T-helper 2 cell treated with Interferon-gamma antibody and Interleukin-4, amounts not matched to agents 5 μg/mL and 100 μg/mL, for 36 hours (primary cell): ENCODE measurements at regions not wholly inside any gene's neighbourhood (a gene's known extent, or its start where the extent isn't known, plus 50 kb on each side); places are given as distances from the start of the nearest gene placed in this dataset.

ENCODE experiments used
- DNase-seq: peaks from one replicate; pipeline ENCODE4 v3.0.0; 2021; ENCODE audit warnings: low spot score
- H3K27ac Mint-ChIP-seq: one replicate; pipeline ENCODE4 v1.8.0; 2021; ENCODE audit warnings: mild to moderate bottlenecking, mixed read lengths
- H3K27me3 Mint-ChIP-seq: one replicate; pipeline ENCODE4 v1.8.0; 2021; ENCODE audit warnings: low read depth, mixed read lengths
- H3K36me3 Mint-ChIP-seq: one replicate; pipeline ENCODE4 v1.8.0; 2021; ENCODE audit warnings: low read depth, mixed read lengths
- H3K4me1 Mint-ChIP-seq: one replicate; pipeline ENCODE4 v1.8.0; 2021; ENCODE audit warnings: low read depth, mixed read lengths
- H3K4me3 Mint-ChIP-seq: one replicate; pipeline ENCODE4 v1.8.0; 2022; ENCODE audit warnings: mild to moderate bottlenecking, moderate library complexity, mixed read lengths
- H3K9me3 Mint-ChIP-seq: one replicate; pipeline ENCODE4 v1.8.0; 2021; ENCODE audit warnings: mixed read lengths

DNA sequence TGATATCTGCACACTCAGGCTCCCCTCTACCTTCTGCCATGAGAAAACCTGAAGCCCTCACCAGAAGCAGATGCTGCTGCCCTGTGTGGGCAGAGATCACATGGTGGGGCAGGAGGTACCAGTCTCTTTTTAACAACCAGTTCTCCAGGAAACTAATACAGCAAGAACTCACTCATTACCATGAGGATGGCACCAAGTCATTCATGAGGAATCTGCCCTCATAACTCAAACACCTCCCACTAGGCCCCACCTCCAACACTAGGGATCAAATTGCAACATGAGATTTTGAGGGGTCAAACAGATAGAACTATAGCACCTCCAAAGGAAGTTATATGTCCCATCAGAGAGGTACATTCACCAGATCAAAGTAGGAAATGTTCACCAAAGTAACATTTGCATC is 136.3 kb upstream of the SHB start:
- no peaks in the 10 kb centered on the region for H3K4me1 Mint-ChIP-seq
- no peak for DNase-seq
- no peaks in the 10 kb centered on the region for H3K36me3 Mint-ChIP-seq
- H3K27ac Mint-ChIP-seq = no peak overlapping the region
- H3K9me3 Mint-ChIP-seq = no peaks in the 10 kb centered on the region
- peaks cover 3% of the 10 kb centered on the region for H3K27me3 Mint-ChIP-seq
- H3K4me3 Mint-ChIP-seq = no peak overlapping the region

DNA sequence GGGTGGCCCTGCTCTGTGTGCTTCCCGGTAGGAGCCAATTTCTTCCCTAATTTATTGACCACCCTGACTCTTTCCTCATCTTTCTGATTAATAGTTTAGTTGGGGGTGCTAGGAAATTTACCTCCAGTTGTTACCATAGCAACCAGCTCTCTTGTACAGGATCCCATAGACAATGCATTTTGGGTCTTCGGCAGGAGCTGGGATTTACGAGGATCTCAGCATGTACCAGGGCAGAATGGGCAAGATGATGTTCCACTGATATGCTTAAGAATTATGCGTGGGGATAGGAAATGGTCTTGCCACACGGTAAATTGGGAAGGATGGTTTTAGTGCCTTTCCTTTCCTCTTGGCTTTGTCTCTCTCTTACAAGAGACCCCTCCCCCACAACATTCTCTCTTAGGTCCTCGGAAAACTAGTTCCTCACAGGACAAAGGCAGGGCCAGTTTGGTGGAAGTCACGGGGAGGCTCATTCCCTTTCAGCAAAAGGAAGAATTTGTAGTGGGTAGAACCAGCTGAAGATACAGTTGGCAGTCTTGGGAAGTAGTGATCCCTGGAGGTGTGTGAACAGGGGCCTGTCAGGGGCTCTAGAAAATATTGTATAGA is 133.4 kb upstream of the SHB start:
- Mint-ChIP-seq H3K27ac (no peak overlapping the region), H3K27me3 (peaks cover 5% of the 10 kb centered on the region), H3K36me3 (no peaks in the 10 kb centered on the region), H3K9me3 (no peaks in the 10 kb centered on the region), H3K4me1 (no peaks in the 10 kb centered on the region), H3K4me3 (no peak overlapping the region)
- no peak for DNase-seq

DNA sequence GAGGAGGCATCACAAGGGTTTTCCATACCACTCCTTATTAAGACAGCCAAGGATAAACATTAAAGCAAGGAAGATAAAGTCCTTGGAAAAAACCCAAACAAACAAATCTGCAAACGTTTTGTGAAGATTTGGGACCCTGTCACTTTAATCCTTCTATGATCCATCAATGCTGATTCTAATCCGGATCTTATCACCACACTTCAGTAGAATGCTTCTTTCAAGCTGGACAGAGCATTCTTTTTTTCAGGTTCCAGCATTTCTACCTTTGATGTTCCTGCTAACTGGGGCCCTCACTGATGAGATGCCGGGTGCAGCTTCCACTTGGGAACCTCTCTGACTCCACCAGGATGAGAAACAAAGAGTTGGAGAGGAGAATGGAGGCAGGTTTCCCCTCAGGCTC is 132.8 kb upstream of the SHB start:
- Mint-ChIP-seq H3K9me3 (no peaks in the 10 kb centered on the region), H3K27ac (no peak overlapping the region), H3K4me1 (no peaks in the 10 kb centered on the region), H3K27me3 (peaks cover 5% of the 10 kb centered on the region), H3K4me3 (no peak overlapping the region), H3K36me3 (no peaks in the 10 kb centered on the region)
- DNase-seq = no peak

DNA sequence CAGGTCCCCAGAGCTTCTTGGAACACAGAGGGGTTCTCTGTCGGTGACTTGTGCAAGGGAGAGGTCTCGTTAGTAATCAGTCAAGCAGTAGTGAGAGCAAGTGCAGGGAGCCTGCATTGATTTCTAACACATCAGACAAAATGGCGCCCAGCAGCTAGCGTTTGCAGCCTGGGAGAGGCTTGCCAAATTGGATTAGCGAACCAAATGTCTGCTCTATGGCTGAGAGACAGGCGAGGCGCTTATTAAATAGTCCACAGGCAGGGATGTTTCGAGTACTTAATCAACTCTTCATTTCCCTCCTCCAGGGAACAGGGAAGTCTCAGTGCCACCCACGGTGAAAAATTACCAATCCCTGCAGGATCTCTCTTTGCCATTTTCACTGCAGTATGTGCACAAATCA is 131.4 kb upstream of the SHB start:
- no peak overlapping the region for H3K4me3 Mint-ChIP-seq
- H3K9me3 Mint-ChIP-seq = no peaks in the 10 kb centered on the region
- peaks cover 5% of the 10 kb centered on the region for H3K27me3 Mint-ChIP-seq
- no peaks in the 10 kb centered on the region for H3K4me1 Mint-ChIP-seq
- DNase-seq = no peak
- H3K36me3 Mint-ChIP-seq = no peaks in the 10 kb centered on the region
- H3K27ac Mint-ChIP-seq = no peak overlapping the region

DNA sequence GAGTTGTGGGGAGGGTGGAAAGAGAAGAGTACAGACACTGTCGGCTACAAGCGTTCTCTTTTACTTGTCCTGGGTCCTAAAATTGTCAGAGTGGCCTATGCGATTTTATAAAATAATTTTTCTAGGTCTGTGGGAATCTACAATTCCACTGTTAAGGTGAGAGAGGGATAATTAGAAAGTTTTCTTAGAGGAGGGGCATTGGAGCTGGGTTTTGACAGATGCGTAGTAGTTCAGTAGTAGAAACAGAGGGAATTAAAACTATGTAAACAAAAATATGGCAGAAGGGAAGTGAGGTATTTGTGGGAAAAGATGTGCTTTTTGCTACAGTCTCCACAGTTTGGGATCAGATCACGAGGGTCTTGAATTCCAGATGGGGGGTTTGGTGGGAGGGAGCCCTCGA is 129.1 kb upstream of the SHB start:
- no peak for DNase-seq
- Mint-ChIP-seq H3K4me3 (no peak overlapping the region), H3K36me3 (no peaks in the 10 kb centered on the region), H3K27me3 (peaks cover 2% of the 10 kb centered on the region), H3K27ac (no peak overlapping the region), H3K9me3 (no peaks in the 10 kb centered on the region), H3K4me1 (no peaks in the 10 kb centered on the region)

DNA sequence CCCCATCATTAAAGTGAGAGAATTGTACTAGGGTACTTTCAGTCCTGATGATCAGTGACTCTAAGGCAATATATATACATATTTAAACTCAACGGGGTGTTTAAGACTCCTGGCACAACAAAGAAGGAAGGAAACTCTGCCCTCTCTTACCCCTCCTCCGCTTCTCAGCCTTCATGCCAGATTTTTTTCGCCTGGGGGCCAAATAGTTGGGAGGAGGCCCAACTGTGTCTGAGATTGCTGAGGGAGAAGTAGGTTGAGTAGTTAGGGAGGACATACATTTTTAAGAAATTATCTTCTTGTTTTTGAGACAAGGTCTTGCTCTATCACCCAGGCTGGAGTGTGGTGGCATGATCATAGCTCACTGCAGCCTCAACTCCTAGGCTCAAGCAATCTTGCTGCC is 127.7 kb upstream of the SHB start:
- H3K27me3 Mint-ChIP-seq = peaks cover 2% of the 10 kb centered on the region
- H3K27ac Mint-ChIP-seq = no peak overlapping the region
- no peak for DNase-seq
- H3K4me3 Mint-ChIP-seq = no peak overlapping the region
- H3K36me3 Mint-ChIP-seq = no peaks in the 10 kb centered on the region
- H3K4me1 Mint-ChIP-seq = no peaks in the 10 kb centered on the region
- no peaks in the 10 kb centered on the region for H3K9me3 Mint-ChIP-seq

DNA sequence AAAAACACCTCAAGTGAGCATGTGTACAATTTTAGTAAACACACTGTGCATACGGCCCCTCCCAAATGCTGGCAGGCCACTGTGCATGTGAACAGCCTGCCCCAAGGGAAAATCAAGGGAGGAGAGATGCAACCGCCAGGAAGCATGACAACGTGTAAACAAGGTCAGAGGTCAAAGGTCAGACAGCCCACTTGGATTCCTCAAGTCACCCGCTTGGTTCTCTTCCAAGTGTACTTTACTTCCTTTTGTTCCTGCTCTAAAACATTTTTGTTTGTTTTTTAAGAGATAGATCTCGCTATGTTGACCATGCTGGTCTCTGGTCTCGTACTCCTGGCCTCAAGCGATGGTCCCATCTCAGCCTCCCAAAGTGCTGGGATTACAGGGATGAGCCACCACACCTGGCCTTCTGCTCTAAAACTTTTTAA is 126.7 kb upstream of the SHB start:
- Mint-ChIP-seq H3K27me3 (peaks cover 2% of the 10 kb centered on the region), H3K4me1 (no peaks in the 10 kb centered on the region), H3K4me3 (no peak overlapping the region), H3K36me3 (no peaks in the 10 kb centered on the region), H3K27ac (no peak overlapping the region), H3K9me3 (no peaks in the 10 kb centered on the region)
- DNase-seq = no peak

DNA sequence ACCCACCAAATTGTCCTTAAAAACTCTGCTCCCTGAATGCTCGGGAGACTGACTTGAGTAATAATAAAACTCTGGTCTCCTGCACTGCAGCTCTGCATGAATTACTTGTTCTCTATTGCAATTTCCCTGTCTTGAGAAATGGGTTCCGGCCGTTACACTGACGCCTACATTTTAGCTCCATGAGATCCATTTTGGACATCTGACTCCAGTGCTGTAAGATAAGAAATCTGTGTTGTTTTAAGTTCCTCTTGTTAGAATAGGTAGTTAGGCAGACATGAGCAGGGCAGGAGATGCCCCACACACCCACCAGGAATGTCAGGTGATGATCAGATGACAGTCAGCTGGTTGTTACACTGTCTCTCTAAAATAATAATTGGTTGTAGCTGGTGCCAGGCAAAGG is 125.8 kb upstream of the SHB start:
- Mint-ChIP-seq H3K4me3 (no peak overlapping the region), H3K27ac (no peak overlapping the region), H3K4me1 (no peaks in the 10 kb centered on the region), H3K9me3 (no peaks in the 10 kb centered on the region), H3K27me3 (peaks cover 2% of the 10 kb centered on the region), H3K36me3 (no peaks in the 10 kb centered on the region)
- DNase-seq = no peak

DNA sequence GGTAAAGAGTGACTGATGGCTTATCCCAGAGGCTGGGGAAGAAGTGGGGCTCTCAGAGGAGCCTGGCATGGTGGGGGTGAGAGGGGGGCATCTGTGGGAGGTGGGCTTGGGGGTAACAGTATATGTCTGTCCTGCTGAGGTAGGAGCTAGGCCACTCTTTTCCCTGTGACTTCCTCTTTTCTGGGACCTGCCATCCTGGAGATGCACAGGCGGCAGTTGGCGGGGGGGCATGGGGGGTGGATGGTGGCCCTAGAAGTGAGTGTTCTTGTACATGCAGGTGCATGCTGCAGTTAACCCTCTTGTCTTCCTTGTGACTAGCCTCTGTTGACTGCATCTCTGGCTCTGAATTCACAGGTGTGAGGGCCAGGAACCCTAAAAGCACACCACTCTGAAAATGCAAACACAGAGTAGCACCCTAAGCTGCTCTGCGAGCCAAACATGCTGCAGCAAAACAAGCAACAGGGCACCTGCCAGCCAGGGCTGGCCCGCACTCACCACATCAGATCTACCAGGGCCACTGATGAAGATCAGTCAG is 123.8 kb upstream of the SHB start:
- no peak overlapping the region for H3K4me3 Mint-ChIP-seq
- H3K4me1 Mint-ChIP-seq = no peaks in the 10 kb centered on the region
- no peaks in the 10 kb centered on the region for H3K9me3 Mint-ChIP-seq
- DNase-seq = no peak
- H3K36me3 Mint-ChIP-seq = no peaks in the 10 kb centered on the region
- H3K27ac Mint-ChIP-seq = no peak overlapping the region
- H3K27me3 Mint-ChIP-seq = no peaks in the 10 kb centered on the region

DNA sequence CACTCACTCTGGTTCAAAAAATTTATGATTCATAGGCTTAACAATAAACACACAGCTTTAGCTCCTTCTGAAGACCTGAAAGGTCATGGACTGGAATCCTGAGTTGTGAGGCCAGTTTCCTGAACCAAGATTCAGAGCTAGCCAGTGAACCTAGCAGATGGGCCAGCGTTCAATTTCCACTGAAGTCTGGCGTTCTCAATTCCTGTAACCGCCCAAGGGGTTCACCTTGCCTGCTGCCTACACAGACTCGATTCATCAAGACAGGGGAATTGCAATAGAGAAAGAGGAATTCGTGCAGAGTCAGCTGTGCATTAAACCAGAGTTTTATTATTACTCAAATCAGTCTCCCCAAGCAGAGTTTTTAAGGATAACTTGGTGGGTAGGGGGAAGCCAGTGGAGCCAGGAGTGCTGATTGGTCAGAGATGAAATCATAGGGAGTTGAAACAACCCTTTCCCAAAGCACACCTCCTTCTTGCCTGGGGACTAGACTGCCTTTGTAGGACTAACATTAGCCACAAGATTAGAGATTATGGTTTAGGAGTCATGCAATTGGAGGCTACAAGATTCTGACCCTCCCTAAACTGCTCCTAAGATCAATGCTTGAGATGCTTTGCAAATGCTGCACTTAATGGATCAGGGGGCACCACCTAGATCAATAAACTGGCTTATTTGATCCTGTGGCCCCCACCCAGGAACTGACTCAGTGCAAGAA is 117.5 kb upstream of the SHB start:
- Mint-ChIP-seq H3K9me3 (no peaks in the 10 kb centered on the region), H3K4me3 (no peak overlapping the region), H3K27ac (no peak overlapping the region), H3K4me1 (no peaks in the 10 kb centered on the region), H3K36me3 (no peaks in the 10 kb centered on the region), H3K27me3 (no peaks in the 10 kb centered on the region)
- no peak for DNase-seq

DNA sequence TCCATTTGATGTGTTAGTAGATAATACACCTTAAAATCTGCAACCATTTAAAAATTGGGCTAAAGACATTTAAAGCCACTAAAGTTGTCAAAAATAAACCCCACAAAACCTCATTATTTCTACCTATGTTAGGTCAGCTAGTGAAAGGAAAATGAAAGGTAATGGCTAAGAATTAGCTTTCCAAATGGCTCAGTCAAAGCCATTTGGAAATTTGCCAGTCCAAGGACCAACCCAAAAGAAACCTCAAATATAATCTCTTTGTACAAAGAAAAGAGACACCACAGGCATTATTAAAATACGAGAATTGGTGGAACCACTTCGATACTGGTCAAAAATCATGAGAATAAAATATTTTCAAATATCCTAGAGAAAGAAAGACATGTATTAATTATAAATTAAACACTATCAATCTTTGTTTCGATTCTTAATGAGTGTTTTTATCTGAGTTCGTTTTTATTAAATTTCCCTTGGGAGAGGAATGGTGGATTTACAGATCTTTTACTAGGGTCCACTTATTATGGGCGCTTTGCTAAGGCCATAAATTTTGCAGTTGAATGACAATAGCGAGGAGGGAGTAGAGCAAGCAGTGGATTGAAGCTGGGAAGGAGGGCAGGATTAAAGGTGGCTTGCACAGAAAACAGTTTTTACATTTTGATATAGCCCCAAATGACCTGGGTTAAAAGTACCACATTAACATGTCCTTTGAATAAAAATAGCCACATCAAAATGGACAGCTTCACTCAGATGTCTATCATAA is 116.8 kb upstream of the SHB start:
- no peaks in the 10 kb centered on the region for H3K9me3 Mint-ChIP-seq
- no peaks in the 10 kb centered on the region for H3K27me3 Mint-ChIP-seq
- H3K4me3 Mint-ChIP-seq = no peak overlapping the region
- DNase-seq = no peak
- H3K4me1 Mint-ChIP-seq = no peaks in the 10 kb centered on the region
- no peaks in the 10 kb centered on the region for H3K36me3 Mint-ChIP-seq
- no peak overlapping the region for H3K27ac Mint-ChIP-seq

DNA sequence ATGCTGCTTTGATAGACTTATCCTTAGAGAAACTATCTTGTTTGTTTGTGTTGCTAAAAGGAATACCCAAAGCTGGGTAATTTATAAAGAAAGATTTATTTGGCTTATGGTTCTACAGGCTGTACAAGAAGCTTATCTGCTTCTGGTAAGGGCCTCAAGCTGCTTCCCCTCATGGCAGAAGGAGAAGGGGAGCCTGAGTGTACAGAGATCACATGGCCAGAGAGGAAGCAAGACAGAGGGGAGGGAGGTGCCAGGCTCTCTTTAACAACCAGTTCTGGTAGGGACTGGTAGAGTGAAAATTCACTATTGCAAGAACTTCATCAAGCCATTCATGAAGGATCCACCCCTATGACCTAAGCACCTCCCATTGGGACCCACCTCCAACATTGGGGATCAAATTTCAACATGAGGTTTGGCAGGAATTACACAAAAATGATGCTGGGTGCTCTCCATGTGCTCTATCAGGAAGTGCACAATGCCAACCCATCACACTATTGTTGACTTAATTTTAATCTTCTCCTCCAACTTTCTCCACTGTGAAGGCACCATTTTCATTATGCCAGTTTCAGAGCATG is 115.1 kb upstream of the SHB start:
- no peaks in the 10 kb centered on the region for H3K27me3 Mint-ChIP-seq
- no peak for DNase-seq
- no peak overlapping the region for H3K27ac Mint-ChIP-seq

DNA sequence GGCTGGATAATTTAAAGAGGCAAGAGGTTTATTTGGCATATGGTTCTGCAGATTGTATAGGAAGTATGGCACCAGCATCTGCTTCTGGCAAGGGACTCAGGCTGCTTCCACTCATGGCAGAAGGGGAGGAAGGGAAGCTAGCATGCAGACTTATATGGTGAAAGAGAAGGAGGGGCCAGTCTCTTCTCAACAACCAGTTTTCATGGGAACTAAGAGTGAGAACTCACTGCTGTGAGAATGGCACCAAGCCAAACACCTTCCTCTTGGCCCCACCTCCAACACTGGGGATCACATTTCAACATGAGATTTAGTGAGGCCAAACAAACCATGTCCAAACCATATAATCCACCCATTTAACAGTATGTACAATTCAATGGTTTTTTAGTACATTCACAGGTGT is 113.3 kb upstream of the SHB start:
- DNase-seq = no peak
- H3K4me3 Mint-ChIP-seq = no peak overlapping the region
- peaks cover 4% of the 10 kb centered on the region for H3K4me1 Mint-ChIP-seq
- H3K9me3 Mint-ChIP-seq = no peaks in the 10 kb centered on the region
- H3K27ac Mint-ChIP-seq = no peak overlapping the region
- H3K36me3 Mint-ChIP-seq = no peaks in the 10 kb centered on the region
- no peaks in the 10 kb centered on the region for H3K27me3 Mint-ChIP-seq

More for the DNA sequence above, 115.1 kb upstream of the SHB start:
- Mint-ChIP-seq H3K4me1 (no peaks in the 10 kb centered on the region), H3K4me3 (no peak overlapping the region), H3K9me3 (no peaks in the 10 kb centered on the region), H3K36me3 (no peaks in the 10 kb centered on the region)

DNA sequence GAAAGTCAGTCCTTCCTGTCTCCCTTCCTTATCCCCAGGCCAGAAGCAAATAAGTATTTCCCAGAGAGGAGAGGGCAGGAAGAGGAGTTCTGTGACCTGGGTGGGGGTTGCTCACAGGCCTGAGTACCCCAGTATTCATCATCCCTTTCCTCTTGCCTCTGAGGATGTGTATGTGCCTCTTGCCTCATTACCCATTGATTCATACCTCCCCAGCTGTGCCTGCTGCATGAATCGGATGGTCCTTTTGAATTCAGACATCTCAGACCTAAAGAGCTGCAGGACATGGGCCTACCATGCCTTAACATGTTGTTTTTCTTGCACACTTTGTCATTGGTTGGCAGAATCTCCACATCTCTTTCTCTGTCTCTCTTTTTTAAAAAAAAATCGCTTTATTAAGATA is 112.8 kb upstream of the SHB start:
- no peak for DNase-seq
- Mint-ChIP-seq H3K4me3 (no peak overlapping the region), H3K36me3 (no peaks in the 10 kb centered on the region), H3K9me3 (no peaks in the 10 kb centered on the region), H3K27me3 (no peaks in the 10 kb centered on the region), H3K4me1 (peaks cover 4% of the 10 kb centered on the region), H3K27ac (no peak overlapping the region)
